Vagina (tissue), 2 donors: ENCODE measurements at regions not wholly inside any gene's neighbourhood (a gene's known extent, or its start where the extent isn't known, plus 50 kb on each side); places are given as distances from the start of the nearest gene placed in this dataset.

ENCODE experiments used
- CTCF ChIP-seq, 3 experiments: fragments of 450-650 bp in 2 of 3; fragments of 200-600 bp in 1 of 3; sonication (generic) in 1 of 3; IDR thresholded peaks; one replicate each; pipeline ENCODE4 v1.5.1; 2017 to 2019; ENCODE audit warnings: antibody characterized with exemption in 3 of 3, mild to moderate bottlenecking in 2 of 3, moderate library complexity in 2 of 3
- POLR2A ChIP-seq, 2 donors: fragments of 450-650 bp; IDR thresholded peaks; one replicate each; pipeline ENCODE4 v1.6.1; 2017; ENCODE audit warnings: antibody characterized with exemption in 2 of 2, mild to moderate bottlenecking in 2 of 2, moderate library complexity in 2 of 2
- POLR2AphosphoS5 ChIP-seq, 2 donors: sonication (generic); formaldehyde crosslinking; IDR thresholded peaks; one replicate each; pipeline ENCODE4 v1.9.0; 2017; ENCODE audit warnings: antibody characterized with exemption in 2 of 2, mild to moderate bottlenecking in 2 of 2, low read depth in 1 of 2; ENCODE audit not compliant: insufficient read depth in 1 of 2

GRCh38 chr13:31923134-31923763 is 108.3 kb upstream of the FRY start:
- TF ChIP-seq CTCF (IDR thresholded peaks at IDR 0.05): no peak
- no peak for TF ChIP-seq POLR2A (IDR thresholded peaks at IDR 0.05)
- TF ChIP-seq POLR2AphosphoS5 (IDR thresholded peaks at IDR 0.05; ENCODE audit: insufficient read depth in 1 of 2, low read depth in 1 of 2): no peak
